ENCODE measurements at regions not wholly inside any gene's neighbourhood (a gene's known extent, or its start where the extent isn't known, plus 50 kb on each side); places are given as distances from the start of the nearest gene placed in this dataset.
A peak's percentile ranks its signal among the peaks of the same experiment; 100 is the strongest.
"Not testable (repeated sequence)": the region's sequence is repeated elsewhere in the genome, so short reads cannot be mapped to it uniquely, and the experiment has no call there.

GRCh38 chr5:37940931-37941623 is 101.2 kb upstream of the GDNF start:
- ATAC-seq (no peak), DNase-seq (no peak)
- intact Hi-C loops (cut with DNase I): no loop called here

DNA sequence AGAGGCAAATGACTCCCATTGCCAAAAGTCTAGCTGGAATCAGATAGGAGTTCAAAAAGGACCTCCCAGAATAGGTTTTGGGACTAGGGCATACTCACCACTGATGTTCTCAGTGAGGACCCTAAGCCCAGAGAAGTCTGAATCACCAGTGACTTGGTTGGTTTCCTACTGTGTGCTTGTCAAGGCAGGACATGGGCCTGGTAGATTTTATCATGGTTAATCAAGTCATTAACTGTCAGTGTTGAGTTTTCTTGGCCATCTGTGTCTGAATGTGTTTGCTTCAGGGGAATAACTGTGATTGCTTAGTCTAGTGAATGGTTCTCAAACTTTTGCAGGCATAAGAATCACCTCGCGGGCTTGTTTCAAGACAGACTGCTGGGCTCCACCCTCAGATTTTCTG is 99.0 kb upstream of the GDNF start:
- DNase-seq (no peak), ATAC-seq (no peak)
- intact Hi-C loops (cut with DNase I): no loop called here

DNA sequence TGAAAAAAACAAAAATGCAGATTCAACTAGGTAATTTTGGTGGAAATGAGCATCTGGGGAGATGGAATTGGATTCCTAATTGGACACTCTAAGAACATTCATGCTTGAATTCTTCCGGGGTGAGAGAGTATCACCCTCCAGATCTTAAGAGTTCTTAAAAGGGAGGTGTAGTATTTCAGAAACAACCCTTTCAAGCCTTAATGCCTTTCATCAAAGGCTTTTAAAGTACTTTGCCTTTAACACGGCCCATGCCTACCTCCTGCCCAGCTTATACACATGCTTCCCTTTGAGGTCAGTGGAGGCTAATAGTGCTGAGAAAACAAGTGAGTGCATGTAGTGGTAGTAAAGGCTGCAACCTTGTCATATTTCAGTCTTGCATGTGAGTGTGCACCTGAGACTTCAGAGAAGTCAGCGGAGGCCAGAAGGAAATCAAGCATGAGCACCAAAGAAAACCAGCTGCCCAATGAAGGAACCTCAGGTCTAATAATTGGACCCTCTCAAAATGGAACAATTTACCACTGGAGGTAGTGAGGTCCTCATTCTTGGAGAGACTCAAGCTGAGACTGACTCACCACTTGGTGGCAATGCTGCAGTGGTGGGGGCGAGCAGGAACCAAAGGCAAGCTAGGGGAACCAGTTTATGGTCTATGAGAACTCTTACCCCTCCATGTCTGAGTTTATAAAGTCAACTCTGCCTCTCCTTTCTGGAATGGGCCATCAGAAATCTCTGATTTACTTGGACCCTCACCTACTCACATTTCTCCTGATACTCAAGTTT is 98.4 kb upstream of the GDNF start:
- DNase-seq (no peak), ATAC-seq (no peak)
- intact Hi-C loops (cut with DNase I): no loop called here

DNA sequence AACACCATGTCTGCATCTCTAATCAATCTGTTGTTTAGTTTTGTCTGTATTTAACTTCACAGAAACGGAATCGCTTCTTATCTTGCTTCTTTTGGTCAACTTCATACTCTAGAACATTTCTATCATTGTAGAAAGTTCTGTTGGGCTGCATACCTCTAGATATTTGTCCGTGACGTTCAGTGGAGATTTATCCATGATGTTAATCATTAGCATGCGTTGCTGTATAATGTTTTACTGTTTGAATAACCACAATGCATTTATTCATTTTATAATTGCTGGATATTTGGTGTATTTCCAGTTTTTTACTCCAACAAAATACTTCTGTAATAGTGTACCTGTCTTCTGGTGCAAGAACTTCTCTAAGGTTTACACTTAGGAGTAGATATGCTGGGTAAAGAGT is 96.2 kb upstream of the GDNF start:
- no peak for ATAC-seq
- no peak for DNase-seq
- intact Hi-C loops (cut with DNase I): no loop called here

GRCh38 chr5:37933576-37933975 is 93.7 kb upstream of the GDNF start:
- intact Hi-C loops (cut with DNase I): no loop called here
- no peak for DNase-seq
- peak in 1 of 2 donors; percentile 45 for ATAC-seq

- intact Hi-C loops (cut with DNase I): no loop called here
- peak; percentile 35 for DNase-seq
Measured at GRCh38 chr5:37932450-37932849, 92.6 kb upstream of the GDNF start.

GRCh38 chr5:37931541-37931940 is 91.7 kb upstream of the GDNF start:
- ATAC-seq (no peak), DNase-seq (no peak)
- intact Hi-C loops (cut with DNase I): no loop called here

More at GRCh38 chr5:37932450-37932849, 92.6 kb upstream of the GDNF start:
- peak in 1 of 2 donors; percentile 72 for ATAC-seq

DNA sequence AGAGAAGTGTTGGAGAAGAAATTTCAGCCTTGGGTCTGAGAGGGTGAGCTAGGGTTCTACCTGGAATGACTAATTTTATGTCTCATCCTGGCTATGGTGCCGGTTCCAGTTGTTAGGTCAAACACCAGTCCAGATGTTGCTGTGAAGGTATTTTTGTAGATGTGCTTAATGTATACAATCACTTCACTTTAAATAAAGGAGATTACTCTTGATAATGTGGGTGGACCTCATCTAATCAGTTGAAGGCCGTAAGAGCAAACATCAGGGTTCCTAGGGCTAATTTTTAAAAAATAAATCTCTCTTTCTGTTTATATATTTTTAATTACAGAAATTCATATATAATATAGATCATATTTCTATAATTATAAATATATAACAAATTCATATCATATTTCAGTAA is 90.5 kb upstream of the GDNF start:
- no peak for ATAC-seq
- intact Hi-C loops (cut with DNase I): no loop called here

DNA sequence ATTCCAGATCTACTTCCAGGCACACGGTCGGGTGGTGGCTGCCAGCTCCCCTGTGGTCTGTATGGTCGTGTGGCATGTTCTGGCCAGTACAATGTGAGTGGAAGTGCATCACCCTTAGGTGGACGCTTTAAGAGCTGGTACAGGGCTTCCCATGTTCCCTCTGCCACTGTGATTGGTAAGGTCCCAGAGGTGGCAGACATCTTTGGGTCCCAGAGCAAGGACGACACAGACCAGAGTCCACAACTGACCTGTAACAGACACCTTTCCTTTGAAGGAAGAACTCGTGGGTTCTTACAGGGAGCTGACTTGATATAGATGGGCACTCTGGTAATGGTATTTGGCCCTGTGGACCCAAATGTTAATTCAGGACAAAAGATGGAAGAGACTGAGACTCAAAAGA is 90.0 kb upstream of the GDNF start:
- intact Hi-C loops (cut with DNase I): no loop called here
- DNase-seq (no peak), ATAC-seq (no peak)

More for the DNA sequence above, 90.5 kb upstream of the GDNF start:
- DNase-seq: no peak

DNA sequence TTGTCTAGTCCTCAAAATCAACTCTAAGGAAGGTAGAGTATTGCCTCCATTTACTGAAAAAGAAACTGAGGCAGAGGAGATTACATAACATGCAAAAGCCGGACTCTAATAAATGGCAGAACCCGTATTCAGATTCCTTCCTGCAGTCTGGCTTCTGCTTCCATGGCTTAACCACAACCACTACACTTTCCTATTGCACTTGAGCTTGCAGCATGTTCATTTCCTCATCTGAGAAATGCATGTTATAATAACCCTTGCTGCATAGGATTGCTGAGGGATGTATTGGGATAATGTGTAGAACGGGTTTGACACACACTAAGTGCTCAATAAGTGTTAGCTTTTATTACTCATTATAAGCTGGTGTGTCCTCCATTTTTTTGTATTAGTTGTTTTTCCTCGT is 87.9 kb upstream of the GDNF start:
- intact Hi-C loops (cut with DNase I); ATAC-seq; DNase-seq: not testable (repeated sequence)

- intact Hi-C loops (cut with DNase I): no loop called here
- ATAC-seq: no peak
- no peak for DNase-seq
Measured at GRCh38 chr5:37926732-37927131, 86.9 kb upstream of the GDNF start.

- ATAC-seq: peak in 1 of 2 donors; percentile 28
- DNase-seq: no peak
- intact Hi-C loops (cut with DNase I): no loop called here
Measured at GRCh38 chr5:37921452-37921851, 81.6 kb upstream of the GDNF start.

DNA sequence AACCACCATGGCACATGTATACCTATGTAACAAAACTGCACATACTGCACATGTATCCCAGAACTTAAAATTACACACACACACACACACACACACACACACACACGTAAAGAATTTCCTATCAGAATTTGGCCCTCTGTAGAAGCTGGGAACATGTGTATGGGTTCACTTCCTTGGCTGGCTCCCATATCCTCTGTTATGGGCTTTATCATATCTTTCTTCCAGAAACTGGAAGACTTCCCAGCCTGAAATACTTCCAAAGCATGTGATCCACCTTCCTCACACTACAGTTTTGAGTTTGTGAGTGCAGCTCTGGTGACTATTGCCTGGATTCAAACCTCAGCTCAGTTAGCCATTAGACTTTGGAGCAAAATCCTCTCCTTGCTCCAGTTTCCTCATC is 78.6 kb upstream of the GDNF start:
- DNase-seq (no peak), ATAC-seq (peak; percentile 95 to 96)
- intact Hi-C loops (cut with DNase I): no loop called here

GRCh38 chr5:37916525-37916924 is 76.7 kb upstream of the GDNF start:
- intact Hi-C loops (cut with DNase I): no loop called here
- DNase-seq (no peak), ATAC-seq (no peak)

DNA sequence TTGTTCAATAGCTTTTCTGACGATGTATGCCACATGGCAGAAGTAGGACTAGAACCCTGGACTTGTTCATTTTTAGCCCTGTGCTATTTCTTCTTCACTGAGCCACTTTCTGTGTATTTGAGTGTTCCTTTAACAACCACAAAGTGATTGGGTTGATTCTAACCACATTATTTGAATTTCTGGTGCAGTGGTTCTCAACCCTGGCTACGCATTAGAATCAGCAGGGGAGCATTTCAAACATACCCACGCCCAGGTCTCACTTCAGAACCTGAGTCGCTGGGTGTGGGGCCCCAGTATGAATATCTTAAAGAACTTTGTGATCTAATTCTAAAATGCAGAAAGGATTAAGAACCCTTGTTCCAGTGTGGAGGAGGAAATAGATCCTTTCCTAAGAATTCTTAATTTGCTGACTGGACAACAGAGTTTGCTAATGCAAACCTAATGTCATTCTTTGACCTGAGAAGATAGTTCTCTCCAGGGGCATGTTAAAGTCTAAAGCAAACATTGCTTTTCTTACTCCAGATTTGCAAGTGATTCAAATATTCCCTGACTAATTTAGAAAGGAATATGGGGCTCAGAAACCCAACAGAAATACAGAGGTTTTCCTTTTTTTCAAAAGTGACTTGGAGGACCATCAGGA is 75.4 kb upstream of the GDNF start:
- ATAC-seq: no peak
- DNase-seq: no peak
- intact Hi-C loops (cut with DNase I): no loop called here

DNA sequence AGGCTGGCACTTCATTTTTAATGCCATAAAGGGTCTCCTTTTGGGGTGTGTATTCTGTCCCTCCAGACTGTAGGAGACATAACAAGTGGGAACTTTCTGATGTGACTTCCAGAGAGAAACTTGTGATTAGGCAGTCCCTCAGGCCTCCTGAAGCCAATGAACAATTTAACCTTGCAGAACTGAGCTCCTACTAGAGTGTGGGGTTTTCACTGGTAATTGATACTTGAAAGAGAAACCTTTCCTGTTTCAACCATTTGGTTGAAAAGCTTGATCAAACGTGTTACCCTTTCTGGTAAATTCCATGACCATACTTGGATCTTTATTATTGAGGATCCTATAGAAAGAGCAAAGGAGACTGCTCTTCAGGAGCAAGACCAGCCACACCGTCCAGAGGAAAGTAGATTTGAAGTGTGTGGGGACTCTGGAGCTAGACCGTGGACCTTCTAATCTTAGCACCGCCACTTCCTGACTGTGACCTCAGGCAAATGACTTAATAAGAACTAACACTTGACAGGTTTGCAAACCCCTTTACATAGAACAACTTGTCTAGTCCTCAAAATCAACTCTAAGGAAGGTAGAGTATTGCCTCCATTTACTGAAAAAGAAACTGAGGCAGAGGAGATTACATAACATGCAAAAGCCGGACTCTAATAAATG is 69.9 kb upstream of the GDNF start:
- not testable (repeated sequence) for DNase-seq, ATAC-seq

GRCh38 chr5:37906416-37906815 is 66.6 kb upstream of the GDNF start:
- no peak for DNase-seq
- intact Hi-C loops (cut with DNase I): no loop called here
- ATAC-seq: peak in 1 of 2 donors; percentile 59

More for the DNA sequence above, 69.9 kb upstream of the GDNF start:
- intact Hi-C loops (cut with DNase I): not testable (repeated sequence)

DNA sequence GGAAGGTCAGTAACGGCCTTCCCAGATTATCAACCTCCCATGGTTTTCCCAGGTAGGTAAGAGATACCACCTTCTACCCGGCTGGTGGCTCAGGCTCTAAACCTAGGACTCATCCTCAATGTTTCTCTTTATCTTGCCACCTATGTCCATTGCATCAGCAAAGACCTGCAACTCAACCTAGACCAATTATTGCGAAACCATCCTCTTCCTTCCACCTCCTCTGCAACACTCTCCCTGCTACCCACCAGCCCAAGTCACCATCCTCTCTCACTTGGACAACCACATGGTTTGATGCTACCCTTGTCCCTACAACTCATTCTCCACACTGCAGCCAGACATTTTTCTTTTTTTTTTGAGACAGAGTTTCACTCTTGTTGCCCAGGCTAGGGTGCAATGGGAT is 65.4 kb upstream of the GDNF start:
- intact Hi-C loops (cut with DNase I): no loop called here
- no peak for ATAC-seq

DNA sequence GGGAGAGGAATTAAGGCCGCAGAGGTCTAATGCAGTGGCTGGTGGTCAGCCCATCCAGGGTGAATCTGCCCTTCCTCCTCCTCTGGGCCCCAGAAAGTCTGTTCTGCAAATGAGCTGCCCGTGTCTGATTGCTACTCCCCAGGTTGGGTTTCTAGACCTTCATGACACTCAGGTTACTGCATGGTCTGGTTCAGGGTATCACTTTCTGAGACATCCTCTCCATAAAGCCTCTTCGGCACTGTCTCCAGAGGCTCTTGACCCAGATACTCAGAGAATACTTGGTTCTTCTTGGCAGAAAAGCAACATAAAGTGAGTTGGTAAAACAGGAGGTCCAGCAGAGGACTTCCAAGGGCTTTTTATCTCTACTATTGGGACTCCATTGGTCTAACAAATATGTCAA is 62.5 kb upstream of the GDNF start:
- DNase-seq: no peak
- ATAC-seq: no peak
- intact Hi-C loops (cut with DNase I): no loop called here

More for the DNA sequence above, 65.4 kb upstream of the GDNF start:
- DNase-seq: no peak

DNA sequence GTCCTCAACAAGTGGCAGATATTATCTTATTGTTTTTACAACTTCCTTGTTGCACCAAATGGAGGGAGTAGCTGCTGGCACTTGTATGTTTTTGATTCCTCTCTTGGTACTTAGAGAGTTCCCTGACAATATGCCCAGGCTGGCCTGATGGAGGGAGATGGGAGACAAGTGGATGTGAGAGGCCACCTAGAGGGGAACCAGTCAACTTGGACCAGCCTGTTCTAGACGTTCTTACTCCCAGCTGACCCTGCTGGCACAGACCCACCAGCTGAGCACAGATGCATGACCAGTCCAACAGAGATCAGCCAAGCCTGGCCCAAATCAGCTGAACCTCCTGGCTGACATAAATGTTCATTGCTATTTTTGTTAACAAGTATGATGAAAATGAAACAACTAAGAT is 60.9 kb upstream of the GDNF start:
- DNase-seq: peak; percentile 77
- peak; percentile 95 to 98 for ATAC-seq
- intact Hi-C loops (cut with DNase I): no loop called here
